GM21737 (cell line): ENCODE measurements at regions not wholly inside any gene's neighbourhood (a gene's known extent, or its start where the extent isn't known, plus 50 kb on each side); places are given as distances from the start of the nearest gene placed in this dataset.
"Not testable (repeated sequence)": the region's sequence is repeated elsewhere in the genome, so short reads cannot be mapped to it uniquely, and the experiment has no call there.

ENCODE experiments used
- ATAC-seq: cut with Tn5 transposase; IDR thresholded peaks from one replicate; pipeline ENCODE4 v1.9.1; 2021; ENCODE audit warnings: mild to moderate bottlenecking, moderate library complexity; ENCODE audit not compliant: unreplicated experiment

DNA sequence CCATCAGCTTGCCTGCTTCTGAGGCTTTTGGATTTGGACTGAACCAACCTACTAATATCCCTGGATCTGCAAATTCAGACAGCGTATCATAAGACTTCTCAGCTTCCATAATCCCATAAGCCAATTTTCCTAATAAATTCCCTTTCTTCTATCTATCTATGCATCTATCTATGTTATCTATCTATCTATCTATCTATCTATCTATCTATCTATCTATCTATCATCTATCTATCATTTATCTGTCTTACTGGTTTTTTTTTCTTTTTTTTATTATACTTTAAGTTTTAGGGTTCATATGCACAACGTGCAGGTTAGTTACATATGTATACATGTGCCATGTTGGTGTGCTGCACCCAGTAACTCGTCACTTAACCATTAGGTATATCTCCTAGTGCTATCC lies 2045.4 kb upstream of the CDH6 start:
- ATAC-seq: no peak

DNA sequence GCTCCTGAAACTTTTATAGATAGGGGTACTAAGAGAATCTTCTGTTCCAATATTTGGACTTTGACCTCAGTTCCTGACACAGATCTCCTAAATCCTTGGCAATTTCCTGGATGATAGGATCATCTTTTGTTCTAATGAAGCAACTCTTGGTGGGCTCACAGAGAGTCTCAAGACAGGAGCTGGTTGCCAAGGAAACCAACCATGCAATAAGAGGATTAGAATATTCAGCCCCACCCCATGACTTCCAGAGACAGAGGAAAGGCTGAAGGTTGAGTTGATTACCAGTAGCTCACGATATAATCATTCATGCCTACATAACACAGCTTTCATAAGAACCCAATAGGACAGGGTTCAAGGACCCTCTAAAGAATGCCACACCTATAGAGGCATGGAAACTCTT lies 2050.2 kb upstream of the CDH6 start:
- no peak for ATAC-seq

DNA sequence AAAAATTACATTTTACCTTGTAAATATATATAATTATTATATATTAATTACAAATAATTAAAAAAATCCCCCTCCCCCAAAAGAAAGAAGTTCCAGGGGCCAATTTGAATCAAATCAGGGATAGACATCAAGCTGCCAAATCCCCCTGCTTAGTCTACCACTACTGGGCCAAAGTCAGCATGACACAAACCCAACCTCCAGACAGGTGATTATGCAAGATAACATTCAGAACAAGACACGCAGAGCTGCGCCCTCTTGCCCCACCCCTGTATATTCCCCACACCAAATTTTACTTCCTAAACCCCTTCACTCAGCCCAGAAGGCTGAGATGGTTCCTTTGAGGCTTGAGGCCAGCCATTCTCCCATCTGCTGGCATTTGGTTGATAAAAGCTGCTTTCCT lies 2059.1 kb upstream of the CDH6 start:
- no peak for ATAC-seq

DNA sequence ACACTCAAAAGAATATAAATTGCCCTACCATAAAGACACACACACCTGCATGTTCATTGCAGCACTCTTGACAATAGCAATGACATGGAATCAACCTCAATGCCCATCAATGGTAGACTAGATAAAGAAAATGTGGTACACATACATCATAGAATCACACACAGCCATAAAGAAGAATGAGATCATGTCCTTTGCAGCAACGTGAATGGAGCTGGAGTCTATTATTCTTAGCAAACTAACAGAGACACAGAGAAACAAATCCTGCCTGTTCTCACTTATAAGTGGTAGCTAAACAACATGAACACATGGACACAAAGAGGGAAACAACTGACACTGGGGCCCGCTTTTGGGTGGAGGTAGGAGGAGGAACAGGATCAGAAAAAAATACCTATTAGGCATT lies 2062.2 kb upstream of the CDH6 start:
- no peak for ATAC-seq

DNA sequence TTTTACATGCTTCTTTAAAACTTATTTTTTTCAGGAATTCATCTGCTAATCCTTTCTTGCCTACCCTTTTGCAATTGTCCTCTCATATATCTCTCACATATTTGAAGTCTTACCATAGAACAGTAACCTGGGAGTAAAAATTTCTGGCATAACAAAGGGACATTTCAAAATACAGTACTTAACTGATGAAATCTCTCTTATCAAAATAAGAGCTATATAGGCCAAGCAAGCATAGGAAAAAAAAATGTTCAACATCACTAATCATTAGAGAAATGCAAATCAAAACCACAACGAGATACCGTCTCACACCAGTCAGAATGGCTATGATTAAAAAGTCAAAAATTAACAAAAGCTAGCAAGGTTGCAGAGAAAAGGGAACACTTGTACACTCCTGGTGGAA lies 2062.7 kb upstream of the CDH6 start:
- ATAC-seq: no peak

DNA sequence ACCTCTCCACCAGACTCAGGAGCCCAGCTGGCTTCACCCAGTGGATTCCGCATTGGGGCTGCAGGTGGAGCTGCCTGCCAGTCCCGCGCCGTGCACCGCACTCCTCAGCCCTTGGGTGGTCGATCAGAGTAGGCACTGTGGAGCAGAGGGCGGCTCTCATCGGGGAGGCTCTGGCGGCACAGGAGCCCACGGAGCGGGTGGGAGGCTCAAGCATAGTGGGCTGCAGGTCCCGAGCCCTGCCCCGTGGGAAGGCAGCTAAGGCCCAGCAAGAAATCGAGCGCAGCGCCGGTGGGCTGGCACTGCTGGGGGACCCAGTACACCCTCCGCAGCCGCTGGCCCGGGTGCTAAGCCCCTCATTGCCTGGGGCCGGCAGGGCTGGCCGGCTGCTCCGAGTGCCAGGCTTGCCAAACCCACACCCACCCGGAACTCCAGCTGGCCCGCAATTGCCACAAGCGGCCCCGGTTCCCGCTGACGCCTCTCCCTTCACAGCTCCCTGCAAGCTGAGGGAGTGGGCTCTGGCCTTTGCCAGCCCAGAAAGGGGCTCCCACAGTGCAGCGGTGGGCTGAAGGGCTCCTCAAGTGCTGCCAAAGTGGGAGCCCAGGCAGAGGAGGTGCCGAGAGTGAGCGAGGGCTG lies 2065.8 kb upstream of the CDH6 start:
- not testable (repeated sequence) for ATAC-seq

DNA sequence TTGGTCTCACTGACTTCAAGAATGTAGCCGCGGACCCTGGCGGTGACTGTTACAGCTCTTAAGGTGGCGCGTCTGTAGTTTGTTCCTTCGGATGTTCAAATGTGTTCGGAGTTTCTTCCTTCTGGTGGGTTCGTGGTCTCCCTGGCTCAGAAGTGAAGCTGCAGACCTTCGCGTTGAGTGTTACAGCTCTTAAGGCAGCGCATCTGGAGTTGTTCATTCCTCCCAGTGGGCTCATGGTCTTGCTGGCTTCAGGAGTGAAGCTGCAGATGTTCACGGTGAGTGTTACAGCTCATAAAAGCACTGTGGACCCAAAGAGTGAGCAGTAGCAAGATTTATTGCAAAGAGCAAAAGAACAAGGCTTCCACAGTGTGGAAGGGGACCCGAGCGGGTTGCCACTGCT lies 2067.0 kb upstream of the CDH6 start:
- not testable (repeated sequence) for ATAC-seq

DNA sequence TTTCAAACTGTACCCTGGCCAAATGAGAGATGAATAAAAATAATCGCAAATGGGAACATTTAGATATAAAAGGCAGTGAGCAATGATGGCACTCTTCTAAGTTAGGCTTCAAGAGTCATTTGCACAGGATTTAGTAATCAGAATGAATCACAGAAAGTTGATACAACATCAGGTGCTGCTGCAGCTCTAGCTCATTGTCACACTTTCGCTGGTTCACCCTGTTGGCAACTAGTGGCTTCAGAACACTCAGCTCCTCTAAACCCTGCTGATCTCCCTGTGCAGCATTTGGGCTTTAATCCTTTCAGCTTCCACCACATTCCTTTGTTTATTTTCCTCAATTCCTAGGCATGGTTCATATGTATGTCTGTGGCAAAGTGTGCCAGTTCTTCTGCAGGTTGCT lies 2071.2 kb upstream of the CDH6 start:
- no peak for ATAC-seq

DNA sequence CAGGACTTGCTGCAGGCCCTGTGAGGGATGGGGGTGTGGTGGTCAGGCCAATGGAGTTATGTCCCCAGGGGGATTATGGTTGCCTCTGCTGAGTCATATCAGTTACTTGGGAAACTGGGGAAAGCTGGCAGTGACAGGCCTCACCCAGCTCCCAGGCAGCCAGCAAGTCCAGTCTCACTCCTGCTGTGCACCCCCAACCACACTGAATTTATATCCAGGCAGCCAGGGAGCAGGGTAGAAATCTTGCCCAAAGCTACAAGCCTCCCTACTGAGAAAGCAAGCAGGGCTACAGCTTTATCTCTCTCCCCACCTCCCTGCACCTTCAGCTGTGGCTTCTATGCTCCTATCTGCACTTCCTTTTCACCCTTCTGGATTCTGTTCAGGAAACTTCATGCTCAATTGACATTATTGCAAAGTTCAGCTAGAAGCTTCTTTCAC lies 2076.0 kb upstream of the CDH9 start:
- ATAC-seq: no peak

DNA sequence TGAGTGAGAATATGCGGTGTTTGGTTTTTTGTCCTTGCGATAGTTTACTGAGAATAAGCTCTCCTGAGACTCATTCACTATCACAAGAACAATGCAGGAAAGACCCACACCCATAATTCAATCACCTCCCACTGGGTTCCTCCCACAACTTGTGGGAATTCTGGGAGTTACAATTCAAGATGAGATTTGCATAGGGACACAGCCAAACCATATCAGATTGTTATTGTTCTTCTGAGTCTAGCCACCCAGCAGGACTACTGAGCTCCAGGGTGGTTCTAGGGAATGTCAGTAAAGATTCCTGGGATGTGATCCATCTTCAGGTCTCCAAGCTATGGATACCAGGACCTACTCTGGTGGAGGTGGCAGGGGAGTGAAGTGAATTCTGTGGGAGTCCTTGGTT lies 2075.1 kb upstream of the CDH9 start:
- no peak for ATAC-seq

DNA sequence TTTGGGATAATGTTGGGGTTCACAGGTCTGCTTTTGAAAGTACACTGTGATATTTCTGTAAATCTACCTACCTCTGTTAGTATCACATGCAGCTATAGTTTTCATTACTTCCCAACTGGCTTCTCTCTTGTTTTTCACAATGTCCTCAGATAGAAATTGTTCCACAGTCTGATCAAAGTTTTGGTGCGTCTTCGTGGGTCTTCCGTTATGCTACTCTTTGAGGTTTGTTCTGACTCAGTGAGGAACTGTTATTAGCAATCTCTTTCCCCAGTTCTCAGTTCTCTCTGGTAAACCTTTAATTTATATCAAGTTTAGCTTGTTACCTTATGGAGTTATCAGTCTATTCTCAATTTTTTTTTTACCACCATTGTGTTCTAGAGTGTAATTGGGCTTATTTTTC lies 2061.2 kb upstream of the CDH9 start:
- ATAC-seq: no peak

DNA sequence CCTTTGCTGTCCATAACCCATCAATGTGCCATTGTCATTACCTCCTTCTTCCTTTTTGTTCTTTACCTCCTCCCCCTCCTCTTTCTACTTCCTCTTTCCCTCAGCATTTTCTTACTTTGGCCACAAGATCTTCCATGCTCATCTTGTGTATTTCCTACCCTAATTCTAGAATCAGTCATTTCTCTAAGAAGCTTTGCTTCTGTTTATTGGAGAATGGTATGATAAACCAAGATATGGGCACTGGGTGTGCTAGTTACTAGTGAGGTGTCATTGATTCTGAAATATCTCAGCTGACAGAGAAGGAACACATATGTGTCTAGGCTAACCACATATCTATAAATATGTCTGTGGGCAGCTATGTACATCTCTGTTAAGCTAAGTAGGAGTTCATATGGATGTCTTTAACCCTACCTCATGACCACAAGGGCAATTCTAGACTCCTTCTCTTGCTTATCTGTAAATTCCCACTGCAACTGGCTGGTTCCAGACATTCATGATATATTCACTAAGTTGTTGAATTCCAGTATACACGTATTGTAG lies 2051.3 kb upstream of the CDH9 start:
- no peak for ATAC-seq

DNA sequence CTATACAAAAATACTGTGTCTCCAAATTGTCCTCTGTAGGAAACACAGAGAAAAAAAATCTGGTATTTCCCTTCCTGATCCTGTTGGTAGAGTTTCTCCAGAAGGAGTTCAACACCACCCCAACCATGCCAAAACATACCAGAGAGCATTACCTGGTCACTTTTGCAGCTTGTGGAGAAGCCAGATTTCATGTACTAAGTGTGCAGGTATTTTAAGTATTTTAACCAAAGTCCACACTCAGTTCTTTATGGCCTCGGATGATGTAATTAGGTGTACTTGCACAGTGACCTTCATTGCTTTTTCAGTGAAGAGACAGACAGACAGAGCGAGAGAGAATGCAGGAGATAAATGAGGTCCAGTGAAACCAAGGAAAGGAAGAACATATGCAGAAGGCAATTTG lies 2046.8 kb upstream of the CDH9 start:
- no peak for ATAC-seq

DNA sequence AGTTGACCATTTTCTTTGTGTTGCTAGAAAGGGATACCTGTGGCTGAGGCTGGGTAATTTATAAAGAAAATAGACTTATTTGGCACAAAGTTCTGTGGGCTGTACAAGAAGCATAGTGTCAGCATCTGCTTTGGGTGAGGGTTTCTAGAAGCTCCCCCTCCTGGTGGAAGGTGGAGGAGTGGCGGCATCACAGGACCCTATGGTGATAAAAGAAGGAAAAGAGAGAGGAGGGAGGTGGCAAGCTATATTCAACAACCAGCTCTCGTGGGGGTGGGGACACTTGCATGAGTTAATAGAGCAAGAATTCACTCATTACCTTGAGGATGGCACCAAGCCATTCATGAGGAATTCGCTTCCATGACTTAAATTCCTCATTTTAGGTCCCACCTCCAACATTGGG lies 2041.4 kb upstream of the CDH9 start:
- no peak for ATAC-seq

DNA sequence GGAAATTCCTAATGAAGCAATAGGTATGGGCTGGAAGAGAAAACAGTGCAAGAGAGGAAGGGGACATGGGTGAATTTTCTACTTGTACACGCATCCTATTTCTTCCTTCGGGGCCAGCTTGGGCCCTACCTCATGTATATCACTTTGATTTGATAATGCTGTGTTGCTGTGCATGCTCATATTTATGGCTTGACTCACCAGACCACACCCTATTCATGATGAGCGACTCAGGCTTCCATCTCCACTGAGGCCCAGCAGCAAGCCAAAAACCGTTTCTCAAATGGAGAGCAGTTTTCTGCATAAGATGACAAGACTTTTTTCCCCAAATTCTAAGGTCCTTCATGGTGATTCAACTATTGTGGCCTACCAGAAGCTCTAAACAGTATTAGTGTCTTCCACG lies 2039.1 kb upstream of the CDH9 start:
- ATAC-seq: no peak

DNA sequence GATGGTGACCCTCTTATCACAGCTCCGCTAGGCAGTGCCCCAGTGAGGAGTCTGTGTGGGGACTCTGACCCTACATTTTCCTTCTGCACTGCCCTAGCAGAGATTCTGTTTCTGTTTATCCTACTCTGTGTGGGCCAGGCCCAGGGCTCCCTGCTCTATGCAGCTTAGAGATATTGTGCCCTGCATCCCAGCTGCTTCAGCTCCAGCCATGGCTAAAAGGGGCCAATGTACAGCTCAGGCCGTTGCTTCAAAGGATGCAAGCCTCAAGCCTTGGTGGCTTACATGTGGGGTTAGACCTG lies 2030.7 kb upstream of the CDH9 start:
- ATAC-seq: no peak

DNA sequence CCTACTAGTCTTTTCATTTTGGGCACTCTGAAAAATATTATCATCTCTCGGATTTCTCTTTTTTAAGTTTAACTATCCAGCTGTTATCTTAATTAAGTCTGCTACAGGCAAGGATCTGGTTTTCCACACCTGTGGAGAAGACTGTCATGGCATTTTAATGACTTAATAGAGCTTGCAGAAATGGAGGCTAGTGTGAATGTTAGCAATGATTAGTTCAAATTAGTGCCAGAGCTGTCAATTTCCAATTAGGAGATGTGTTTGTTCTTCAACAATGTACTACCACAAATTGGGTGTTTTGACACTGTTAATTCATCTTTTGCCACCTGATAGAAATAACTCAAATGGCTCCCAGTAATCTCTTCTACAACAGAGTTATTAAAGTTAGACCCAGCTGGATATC lies 2023.0 kb upstream of the CDH9 start:
- ATAC-seq: no peak

DNA sequence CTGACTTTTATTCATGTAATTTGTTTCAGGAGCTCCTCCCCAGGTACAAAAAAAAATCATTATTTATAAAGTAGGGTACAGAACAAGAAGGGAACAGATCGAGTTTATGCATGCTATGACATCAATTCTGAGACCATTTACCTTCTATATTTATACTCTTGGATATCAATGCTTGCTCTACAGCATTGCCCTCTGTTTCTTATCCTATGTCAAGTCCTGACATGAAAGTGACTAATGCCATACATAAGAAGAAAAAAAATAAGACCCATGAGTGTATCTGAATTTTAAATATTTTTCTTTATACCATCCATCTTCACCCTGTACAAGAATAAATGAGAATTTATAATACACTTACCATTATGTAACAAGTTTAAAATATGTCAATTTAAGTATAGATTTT lies 2016.3 kb upstream of the CDH9 start:
- no peak for ATAC-seq

DNA sequence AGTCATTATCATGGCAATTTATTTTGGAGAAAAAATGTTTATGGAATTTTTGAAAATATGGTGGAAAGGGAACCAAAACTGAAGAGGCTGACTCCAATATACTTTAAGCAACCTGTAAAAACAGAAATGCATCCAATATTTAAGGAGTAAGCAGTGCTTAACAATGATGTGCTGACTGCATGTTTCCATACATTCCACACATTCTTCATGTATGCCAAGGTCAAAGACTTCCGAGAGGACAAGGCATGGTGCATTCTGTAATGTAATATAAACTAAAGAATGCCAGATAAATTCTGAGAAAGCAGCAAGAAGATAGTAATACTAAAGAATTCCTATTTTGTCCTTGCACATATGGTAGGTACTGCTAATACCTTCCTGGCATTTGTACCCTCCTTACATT lies 2015.9 kb upstream of the CDH9 start:
- ATAC-seq: no peak

DNA sequence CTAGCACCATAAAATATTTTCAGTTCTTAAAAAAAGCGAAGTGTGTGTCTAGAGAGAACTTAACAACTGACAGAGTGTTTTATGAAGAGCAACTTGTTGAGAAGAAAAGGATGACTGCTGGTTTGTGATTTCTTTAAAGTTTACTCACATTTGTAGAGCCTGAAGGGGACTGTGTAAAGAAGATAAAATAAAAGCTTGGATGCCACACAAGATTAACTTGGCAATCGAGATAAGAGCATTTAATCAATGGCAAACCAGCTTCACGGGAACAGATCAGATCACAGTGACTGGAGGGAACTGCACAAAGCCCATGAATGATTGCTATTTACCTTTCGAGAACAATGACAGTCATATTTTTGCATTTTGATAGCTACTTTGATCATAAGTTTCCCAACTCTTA lies 2013.1 kb upstream of the CDH9 start:
- ATAC-seq: no peak

DNA sequence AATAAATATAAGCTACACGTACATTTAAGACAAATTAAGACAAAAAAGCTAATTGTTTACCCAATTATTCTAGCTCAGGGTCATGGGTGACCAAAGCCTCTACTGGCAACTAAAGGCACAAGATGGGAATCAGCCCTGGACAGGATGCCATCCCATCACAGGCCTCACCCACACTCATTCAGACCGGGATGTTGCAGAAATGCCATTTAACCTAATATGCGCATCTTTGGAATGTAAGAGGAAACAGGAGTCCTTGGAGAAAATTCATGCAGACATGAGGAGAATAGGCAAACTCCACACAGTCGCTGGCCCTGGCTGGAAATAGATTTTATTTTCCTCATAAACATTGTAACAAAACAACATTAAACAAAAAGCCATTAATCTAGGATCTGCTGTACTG lies 2003.8 kb upstream of the CDH9 start:
- ATAC-seq: no peak

DNA sequence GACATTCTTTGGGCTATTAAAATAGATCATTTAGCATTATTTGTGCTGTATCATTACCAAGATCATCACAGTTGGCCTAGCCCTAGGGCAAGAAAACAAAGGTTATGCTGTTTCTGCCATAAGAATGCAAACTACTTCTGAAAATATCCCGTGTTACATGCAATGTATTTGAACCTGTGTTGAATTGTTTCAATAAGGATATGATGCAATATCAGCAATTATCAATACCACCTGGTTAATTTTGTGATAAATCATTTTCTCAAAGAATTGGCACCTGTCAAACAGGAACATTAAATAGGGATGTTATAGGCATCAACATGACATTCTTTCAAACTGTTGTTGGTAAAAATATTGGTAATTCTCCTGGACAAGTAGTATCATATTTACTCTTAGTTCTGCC lies 2002.0 kb upstream of the CDH9 start:
- ATAC-seq: no peak

DNA sequence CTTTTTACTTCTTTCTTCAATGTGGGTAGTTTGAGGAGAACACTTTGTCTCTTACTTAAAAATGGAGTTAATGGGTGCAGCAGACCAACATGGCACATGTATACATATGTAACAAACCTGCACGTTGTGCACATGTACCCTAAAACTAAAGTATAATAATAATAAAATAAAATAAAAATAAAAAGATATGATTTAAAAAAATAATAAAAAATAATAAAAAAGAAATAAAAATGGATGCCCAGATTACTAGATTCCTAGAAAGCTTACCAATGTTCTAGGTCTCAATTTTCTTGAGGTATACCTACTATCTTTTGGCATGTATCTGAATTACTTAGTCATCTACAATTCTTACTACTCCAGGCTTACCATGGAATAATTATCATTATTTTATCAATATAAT lies 2001.6 kb upstream of the CDH9 start:
- no peak for ATAC-seq

DNA sequence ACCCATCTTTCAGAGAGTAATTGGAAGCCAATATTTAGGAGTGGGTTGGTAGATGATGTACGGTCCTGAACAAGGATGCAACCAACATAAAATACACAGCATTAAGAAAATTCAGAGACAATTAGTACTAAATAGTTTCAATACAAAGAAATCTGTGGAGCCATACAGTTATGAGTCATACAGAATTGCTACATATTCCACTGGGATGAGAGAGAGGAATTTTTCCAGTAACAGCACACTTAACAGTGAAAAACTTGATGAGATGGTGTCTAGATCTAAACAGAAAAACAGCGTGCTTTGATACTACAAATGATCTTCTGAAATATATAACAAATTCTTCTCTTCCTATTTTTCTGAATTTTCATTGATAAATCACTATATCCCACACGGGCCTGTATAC lies 1999.3 kb upstream of the CDH9 start:
- no peak for ATAC-seq
